DOHH2 (cell line): ENCODE measurements at regions not wholly inside any gene's neighbourhood (a gene's known extent, or its start where the extent isn't known, plus 50 kb on each side); places are given as distances from the start of the nearest gene placed in this dataset.
"Not testable (repeated sequence)": the region's sequence is repeated elsewhere in the genome, so short reads cannot be mapped to it uniquely, and the experiment has no call there.

Experiments
- CTCF ChIP-seq: fragments of 200-600 bp; sonication (generic); IDR thresholded peaks from one replicate; pipeline ENCODE4 v1.5.1; 2014; ENCODE audit warnings: antibody characterized with exemption, mild to moderate bottlenecking, low read depth, low read length; ENCODE audit not compliant: poor library complexity, severe bottlenecking
- EZH2phosphoT487 ChIP-seq: fragments of 200-600 bp; sonication (generic); IDR thresholded peaks from 2 replicates; pipeline ENCODE4 v1.6.1; 2017; ENCODE audit warnings: borderline replicate concordance, mild to moderate bottlenecking, antibody characterized with exemption, low read length, moderate library complexity, mixed read lengths

- not testable (repeated sequence) for TF ChIP-seq EZH2phosphoT487, CTCF
Measured at GRCh38 chr1:146297781-146298574, 69.2 kb upstream of the NOTCH2NLA start.
